H1 (cell line): ENCODE measurements at regions not wholly inside any gene's neighbourhood (a gene's known extent, or its start where the extent isn't known, plus 50 kb on each side); places are given as distances from the start of the nearest gene placed in this dataset.

Experiments used
- CTCF ChIA-PET: fragments of 300-600 bp; sonication (Branson Sonifier 250); formaldehyde crosslinking; loops from one replicate; lab custom pipeline; 2021; ENCODE audit not compliant: partially characterized antibody; lab: Charles Lee
- POLR2A ChIA-PET: fragments of 300-600 bp; sonication (Branson Sonifier 250); formaldehyde crosslinking; loops from one replicate; lab custom pipeline; 2021; ENCODE audit warnings: inconsistent platforms; ENCODE audit not compliant: partially characterized antibody; lab: Charles Lee
- DNase-seq, 2 experiments: peaks; one replicate each; pipeline versions ENCODE4 v3.0.0 to v3.0.0-alpha.2; 2010 to 2022; ENCODE audit warnings: low spot score in 2 of 2, low read depth in 1 of 2, mixed read lengths in 1 of 2
- FAIRE-seq: peaks from 2 replicates; lab custom pipeline; 2011; peaks lifted over from hg19 to GRCh38; lab: Jason Lieb, UNC
- H2AFZ ChIP-seq: 2 replicates; pipeline ENCODE4 v1.8.1; 2012; ENCODE audit warnings: low read length, inconsistent platforms
- H2AK5ac ChIP-seq: 2 replicates; pipeline ENCODE4 v1.6.1; 2013; ENCODE audit warnings: low read depth, low read length
- H2BK120ac ChIP-seq: replicated peaks from 2 replicates; pipeline ENCODE3; 2013; ENCODE audit warnings: low read depth, low read length, inconsistent platforms
- H2BK12ac ChIP-seq: 2 replicates; pipeline ENCODE4 v1.6.1; 2013; ENCODE audit warnings: low read depth, low read length
- H2BK15ac ChIP-seq: 2 replicates; pipeline ENCODE4 v1.6.1; 2013; ENCODE audit warnings: low read length
- H2BK20ac ChIP-seq: 2 replicates; pipeline ENCODE4 v1.6.1; 2013; ENCODE audit warnings: low read length
- H2BK5ac ChIP-seq: 2 replicates; pipeline ENCODE4 v1.6.1; 2013; ENCODE audit warnings: low read depth, low read length
- H3K14ac ChIP-seq: 2 replicates; pipeline ENCODE4 v1.6.1; 2013; ENCODE audit warnings: inconsistent platforms; ENCODE audit not compliant: insufficient read length
- H3K18ac ChIP-seq: 2 replicates; pipeline ENCODE4 v1.6.1; 2013; ENCODE audit warnings: low read length; ENCODE audit errors: extremely low read depth
- H3K23ac ChIP-seq: 2 replicates; pipeline ENCODE4 v1.6.1; 2013; ENCODE audit warnings: inconsistent platforms; ENCODE audit not compliant: insufficient read length
- H3K23me2 ChIP-seq: 2 replicates; pipeline ENCODE4 v1.6.1; 2013; ENCODE audit warnings: low read depth, low read length
- H3K27ac ChIP-seq: 2 replicates; pipeline ENCODE4 v1.6.1; 2011; ENCODE audit warnings: low read depth, low read length, inconsistent platforms
- H3K27me3 ChIP-seq, 4 experiments: replicated peaks in 1 of 4; 1 replicate in 1 of 4; 2 replicates in 3 of 4; pipeline versions ENCODE4 v1.6.1 to v1.8.1; 2011 to 2013; ENCODE audit warnings: low read length in 3 of 4, mild to moderate bottlenecking in 3 of 4, inconsistent platforms in 2 of 4, mixed read lengths in 2 of 4, moderate library complexity in 1 of 4; ENCODE audit not compliant: control insufficient read depth in 3 of 4, insufficient read depth in 3 of 4; ENCODE audit errors: extremely low read depth in 1 of 4
- H3K36me3 ChIP-seq, 4 experiments: 2 replicates each; pipeline versions ENCODE4 v1.6.1 to v1.8.1; 2011 to 2013; ENCODE audit warnings: mild to moderate bottlenecking in 4 of 4, low read length in 3 of 4, moderate library complexity in 2 of 4, control low read depth in 1 of 4, inconsistent platforms in 1 of 4; ENCODE audit not compliant: insufficient read depth in 4 of 4, control insufficient read depth in 2 of 4
- H3K4ac ChIP-seq: replicated peaks from 2 replicates; pipeline ENCODE3; 2013; ENCODE audit warnings: low read length, low read depth, mixed read lengths, inconsistent platforms; ENCODE audit not compliant: insufficient read length
- H3K4me1 ChIP-seq, 4 experiments: replicated peaks in 1 of 4; 1 replicate in 1 of 4; 2 replicates in 3 of 4; pipeline versions ENCODE4 v1.6.1 to v1.8.1; 2011 to 2013; ENCODE audit warnings: low read length in 3 of 4, inconsistent platforms in 2 of 4, mixed read lengths in 1 of 4; ENCODE audit not compliant: insufficient read depth in 4 of 4, control insufficient read depth in 3 of 4
- H3K4me2 ChIP-seq, 2 experiments: 2 replicates each; pipeline versions ENCODE4 v1.6.1 to v1.8.1; 2011 to 2013; ENCODE audit warnings: low read depth in 2 of 2, low read length in 2 of 2, control low read depth in 1 of 2, inconsistent platforms in 1 of 2, mild to moderate bottlenecking in 1 of 2; ENCODE audit not compliant: insufficient read depth in 1 of 2
- H3K4me3 ChIP-seq, 4 experiments: fragments of 200-600, 300-600 bp in 1 of 4; sonication (generic), shearing (Covaris generic), sonication (Bioruptor Twin) in 1 of 4; 2 replicates each; pipeline versions ENCODE4 v1.5.1 to v1.8.1; 2011 to 2016; ENCODE audit warnings: low read length in 4 of 4, low read depth in 3 of 4, control low read depth in 2 of 4, inconsistent platforms in 2 of 4, mild to moderate bottlenecking in 2 of 4, mixed read lengths in 1 of 4, moderate library complexity in 1 of 4; ENCODE audit not compliant: insufficient read depth in 2 of 4; ENCODE audit errors: extremely low read depth in 1 of 4
- H3K56ac ChIP-seq: replicated peaks from 2 replicates; pipeline ENCODE3; 2013; ENCODE audit warnings: low read depth, mild to moderate bottlenecking, mixed read lengths, low read length, inconsistent platforms; ENCODE audit not compliant: insufficient read length
- H3K79me1 ChIP-seq: 2 replicates; pipeline ENCODE4 v1.6.1; 2013; ENCODE audit warnings: low read depth, low read length, control low read depth
- H3K79me2 ChIP-seq, 2 experiments: 2 replicates each; pipeline versions ENCODE4 v1.6.1 to v1.8.1; 2012 to 2013; ENCODE audit warnings: low read length in 2 of 2, mild to moderate bottlenecking in 2 of 2, inconsistent platforms in 1 of 2; ENCODE audit not compliant: insufficient read depth in 2 of 2, control insufficient read depth in 1 of 2
- H3K9ac ChIP-seq, 4 experiments: replicated peaks in 1 of 4; 1 replicate in 1 of 4; 2 replicates in 3 of 4; pipeline versions ENCODE4 v1.6.1 to v1.8.1; 2011 to 2013; ENCODE audit warnings: low read depth in 3 of 4, low read length in 3 of 4, control low read depth in 2 of 4, mild to moderate bottlenecking in 2 of 4, moderate library complexity in 2 of 4, inconsistent platforms in 1 of 4; ENCODE audit errors: extremely low read depth in 1 of 4
- H3K9me3 ChIP-seq, 2 experiments: 2 replicates each; pipeline versions ENCODE4 v1.6.1 to v1.8.1; 2012 to 2013; ENCODE audit warnings: mild to moderate bottlenecking in 2 of 2, moderate library complexity in 2 of 2, control low read depth in 1 of 2, inconsistent platforms in 1 of 2, low read depth in 1 of 2, low read length in 1 of 2, mixed read lengths in 1 of 2; ENCODE audit not compliant: insufficient read depth in 2 of 2
- H4K20me1 ChIP-seq, 2 experiments: replicated peaks in 1 of 2; 2 replicates each; pipeline versions ENCODE3 to v1.8.1; 2011 to 2013; ENCODE audit warnings: inconsistent platforms in 2 of 2, low read length in 2 of 2, mild to moderate bottlenecking in 1 of 2; ENCODE audit not compliant: insufficient read depth in 2 of 2, control insufficient read depth in 1 of 2
- H4K5ac ChIP-seq: 2 replicates; pipeline ENCODE4 v1.6.1; 2013; ENCODE audit warnings: low read length, low read depth, mixed read lengths, inconsistent platforms; ENCODE audit not compliant: insufficient read length
- H4K8ac ChIP-seq: 2 replicates; pipeline ENCODE4 v1.8.0; 2013; ENCODE audit warnings: mild to moderate bottlenecking, moderate library complexity, low read length, inconsistent platforms; ENCODE audit not compliant: insufficient read depth; ENCODE audit errors: extremely low read depth
- H4K91ac ChIP-seq: replicated peaks from 2 replicates; pipeline ENCODE3; 2013; ENCODE audit warnings: low read length, mixed read lengths, inconsistent platforms; ENCODE audit not compliant: insufficient read length
- CBX8 ChIP-seq: fragments of 300-800, 300-1000 bp; sonication (generic); IDR thresholded peaks from 2 replicates; pipeline ENCODE4 v1.7.1; 2016; ENCODE audit warnings: low read depth, low read length, borderline replicate concordance
- E2F6 ChIP-seq: IDR thresholded peaks from 2 replicates; pipeline ENCODE4 v1.6.1; 2012; ENCODE audit warnings: inconsistent platforms
- EZH2 ChIP-seq: fragments of 200-600 bp; sonication (generic); IDR thresholded peaks from 2 replicates; pipeline ENCODE4 v1.7.1; 2012; ENCODE audit warnings: low read depth, mild to moderate bottlenecking, moderate library complexity, low read length, inconsistent platforms; ENCODE audit not compliant: severe bottlenecking
- HDAC6 ChIP-seq: IDR thresholded peaks from one replicate; pipeline ENCODE4 v1.7.1; 2012; ENCODE audit warnings: low read depth, mild to moderate bottlenecking, inconsistent platforms, low read length, moderate library complexity
- POLR2A ChIP-seq, 2 experiments: IDR thresholded peaks; 1 replicate in 1 of 2; 2 replicates in 1 of 2; pipeline ENCODE4 v1.6.1; 2011; ENCODE audit warnings: low read depth in 2 of 2, low read length in 2 of 2, mild to moderate bottlenecking in 2 of 2; ENCODE audit errors: control extremely low read depth in 1 of 2
- RBBP5 ChIP-seq: IDR thresholded peaks from 2 replicates; pipeline ENCODE4 v1.7.1; 2012; ENCODE audit warnings: low read depth, mild to moderate bottlenecking, inconsistent platforms, low read length, moderate library complexity, borderline replicate concordance
- SAP30 ChIP-seq: fragments of 300-600 bp; sonication (generic); IDR thresholded peaks from 2 replicates; pipeline ENCODE4 v1.7.1; 2012; ENCODE audit warnings: low read length, moderate library complexity, mild to moderate bottlenecking, inconsistent platforms; ENCODE audit not compliant: insufficient read depth, insufficient replicate concordance
- SIN3A ChIP-seq, 2 experiments: IDR thresholded peaks in 1 of 2; conservative IDR thresholded peaks in 1 of 2; 2 replicates each; pipeline ENCODE4 v1.6.1; 2011 to 2012; ENCODE audit warnings: low read length in 2 of 2, improper control_type of control experiment in 1 of 2, low read depth in 1 of 2, mild to moderate bottlenecking in 1 of 2
- SP2 ChIP-seq: IDR thresholded peaks from 2 replicates; pipeline ENCODE4 v1.6.1; 2012; ENCODE audit warnings: mild to moderate bottlenecking, low read length, inconsistent platforms
- TAF1 ChIP-seq: IDR thresholded peaks from 2 replicates; pipeline ENCODE4 v1.6.1; 2011; ENCODE audit warnings: mild to moderate bottlenecking, low read depth, low read length
- WGBS, 2 experiments: shearing (Covaris generic) in 1 of 2; methylation state at CpG; one replicate each; pipeline versions ENCODE4 v1.1.6 to v1.1.7; 2013 to 2015; ENCODE audit warnings: low lambda C conversion rate in 2 of 2, mixed read lengths in 2 of 2, inconsistent platforms in 1 of 2, low coverage in 1 of 2, missing lambda C conversion rate in 1 of 2; ENCODE audit not compliant: insufficient replicate concordance in 2 of 2, insufficient coverage in 1 of 2, insufficient read length in 1 of 2; ENCODE audit errors: extremely low coverage in 1 of 2, missing lambda C conversion rate in 1 of 2; 5-methylcytosine and 5-hydroxymethylcytosine counted together

GRCh38 chr6:15952231-15953151 lies 176.4 kb upstream of the MYLIP start:
- Histone ChIP-seq H2BK15ac (no peak overlapping the region), H3K36me3 (no peaks in the 10 kb centered on the region), H3K23ac (no peak overlapping the region), H3K27ac (no peak overlapping the region), H3K56ac (no peak overlapping the region), H3K14ac (no peak overlapping the region), H2BK5ac (no peak overlapping the region; the same call in 1 of the 2 replicates), H3K18ac (no peak overlapping the region), H4K8ac (no peak overlapping the region), H2AFZ (no peak overlapping the region), H4K20me1 (no peaks in the 10 kb centered on the region), H3K9me3 (no peaks in the 10 kb centered on the region), H3K23me2 (no peaks in the 10 kb centered on the region), H3K4me3 (no peak overlapping the region), H3K27me3 (no peaks in the 10 kb centered on the region), H2BK12ac (no peak overlapping the region), H2AK5ac (no peak overlapping the region), H3K4me2 (no peak overlapping the region), H2BK120ac (no peak overlapping the region), H4K91ac (no peak overlapping the region), H3K4ac (no peak overlapping the region), H3K4me1 (peaks cover 2 to 18% (median 8%) of the 10 kb centered on the region in 4 experiments; a peak in 5 of 7 replicates), H3K79me2 (no peaks in the 10 kb centered on the region), H3K79me1 (no peaks in the 10 kb centered on the region), H4K5ac (no peak overlapping the region), H2BK20ac (no peak overlapping the region; the same call in 1 of the 2 replicates), H3K9ac (no peak overlapping the region)
- WGBS, 2 experiments = 93% methylated on average over 8 of the region's 8 CpGs; no CpG with 5 or more reads in 1 of the 2 experiments
- CTCF ChIA-PET = interaction anchor here (1.6 kb wide), 1 partner anchor 58 kb away, joined by 4 read pairs; no protein-coding TSS in a partner anchor
- POLR2A ChIA-PET = interaction anchor here (0.6 kb wide), 1 partner anchor 9 kb away, joined by 3 read pairs; no protein-coding TSS in a partner anchor
- FAIRE-seq (no peak), DNase-seq (no peak)
- TF ChIP-seq HDAC6 (no peak), SIN3A (conservative IDR thresholded peaks at IDR 0.05 in 1 of 2, IDR thresholded peaks at IDR 0.05 in 1 of 2; ENCODE audit: low read depth in 1 of 2, low read length in 2 of 2) (no peak), EZH2 (no peak), POLR2A (IDR thresholded peaks at IDR 0.05; ENCODE audit: control extremely low read depth in 1 of 2, low read depth in 2 of 2, low read length in 2 of 2) (no peak), TAF1 (no peak), CBX8 (no peak), SAP30 (no peak), RBBP5 (no peak), E2F6 (no peak), SP2 (no peak)
